WTC11 (cell line): ENCODE measurements at regions not wholly inside any gene's neighbourhood (a gene's known extent, or its start where the extent isn't known, plus 50 kb on each side); places are given as distances from the start of the nearest gene placed in this dataset.

Experiments
- CREB1 ChIP-seq: sonication (generic); formaldehyde crosslinking; IDR thresholded peaks from 2 replicates; pipeline ENCODE4 v1.8.0; 2023; ENCODE audit warnings: mild to moderate bottlenecking, missing genetic modification reagents
- E2F4 ChIP-seq: sonication (generic); formaldehyde crosslinking; IDR thresholded peaks from 2 replicates; pipeline ENCODE4 v1.8.1; 2022; ENCODE audit warnings: low read depth, mild to moderate bottlenecking, moderate library complexity, missing genetic modification reagents, borderline replicate concordance
- ERG ChIP-seq: fragments of 250-450 bp; sonication (Bioruptor Pico); IDR thresholded peaks from 2 replicates; pipeline ENCODE4 v1.8.0; 2021; ENCODE audit warnings: mild to moderate bottlenecking
- FOXP4 ChIP-seq: sonication (generic); formaldehyde crosslinking; IDR thresholded peaks from 2 replicates; pipeline ENCODE4 v1.8.0; 2022; ENCODE audit warnings: mild to moderate bottlenecking, missing genetic modification reagents
- GABPB1 ChIP-seq: sonication (generic); formaldehyde crosslinking; IDR thresholded peaks from 2 replicates; pipeline ENCODE4 v1.8.1; 2023; ENCODE audit warnings: mild to moderate bottlenecking, missing genetic modification reagents
- MXD4 ChIP-seq: fragments of 250-450 bp; sonication (Bioruptor Pico); IDR thresholded peaks from 2 replicates; pipeline ENCODE4 v1.8.0; 2021; ENCODE audit warnings: mild to moderate bottlenecking, moderate library complexity, borderline replicate concordance
- NR3C1 ChIP-seq: sonication (generic); formaldehyde crosslinking; conservative IDR thresholded peaks from 2 replicates; pipeline ENCODE4 v1.8.1; 2023; ENCODE audit warnings: low read depth, mild to moderate bottlenecking, missing genetic modification reagents
- USF1 ChIP-seq: sonication (generic); formaldehyde crosslinking; IDR thresholded peaks from 2 replicates; pipeline ENCODE4 v1.8.0; 2022; ENCODE audit warnings: mild to moderate bottlenecking, missing genetic modification reagents
- ZNF232 ChIP-seq: sonication (generic); formaldehyde crosslinking; IDR thresholded peaks from 2 replicates; pipeline ENCODE4 v1.8.0; 2022; ENCODE audit warnings: mild to moderate bottlenecking, missing genetic modification reagents
- TF ChIP-seq, protein P1 (sequence below): fragments of 200-600 bp; IDR thresholded peaks from 2 replicates; pipeline ENCODE4 v1.8.0; 2022; ENCODE audit warnings: antibody characterized with exemption
- TF ChIP-seq, protein P2 (sequence below): fragments of 250-450 bp; sonication (Bioruptor Pico); IDR thresholded peaks from 2 replicates; pipeline ENCODE4 v1.9.0; 2021; ENCODE audit warnings: mild to moderate bottlenecking, borderline replicate concordance

GRCh38 chr11:80698637-80699036, 1257.8 kb upstream of the TENM4 start:
- TF ChIP-seq, protein P1, sequence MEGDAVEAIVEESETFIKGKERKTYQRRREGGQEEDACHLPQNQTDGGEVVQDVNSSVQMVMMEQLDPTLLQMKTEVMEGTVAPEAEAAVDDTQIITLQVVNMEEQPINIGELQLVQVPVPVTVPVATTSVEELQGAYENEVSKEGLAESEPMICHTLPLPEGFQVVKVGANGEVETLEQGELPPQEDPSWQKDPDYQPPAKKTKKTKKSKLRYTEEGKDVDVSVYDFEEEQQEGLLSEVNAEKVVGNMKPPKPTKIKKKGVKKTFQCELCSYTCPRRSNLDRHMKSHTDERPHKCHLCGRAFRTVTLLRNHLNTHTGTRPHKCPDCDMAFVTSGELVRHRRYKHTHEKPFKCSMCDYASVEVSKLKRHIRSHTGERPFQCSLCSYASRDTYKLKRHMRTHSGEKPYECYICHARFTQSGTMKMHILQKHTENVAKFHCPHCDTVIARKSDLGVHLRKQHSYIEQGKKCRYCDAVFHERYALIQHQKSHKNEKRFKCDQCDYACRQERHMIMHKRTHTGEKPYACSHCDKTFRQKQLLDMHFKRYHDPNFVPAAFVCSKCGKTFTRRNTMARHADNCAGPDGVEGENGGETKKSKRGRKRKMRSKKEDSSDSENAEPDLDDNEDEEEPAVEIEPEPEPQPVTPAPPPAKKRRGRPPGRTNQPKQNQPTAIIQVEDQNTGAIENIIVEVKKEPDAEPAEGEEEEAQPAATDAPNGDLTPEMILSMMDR: no peak
- no peak for TF ChIP-seq MXD4 (CRISPR knock-in tag)
- no peak for TF ChIP-seq ERG
- TF ChIP-seq GABPB1: no peak
- no peak for TF ChIP-seq NR3C1 (CRISPR knock-in tag)
- no peak for TF ChIP-seq ZNF232 (CRISPR knock-in tag)
- TF ChIP-seq E2F4: no peak
- no peak for TF ChIP-seq CREB1 (CRISPR knock-in tag)
- no peak for TF ChIP-seq FOXP4 (CRISPR knock-in tag)
- no peak for TF ChIP-seq USF1
- TF ChIP-seq, protein P2, sequence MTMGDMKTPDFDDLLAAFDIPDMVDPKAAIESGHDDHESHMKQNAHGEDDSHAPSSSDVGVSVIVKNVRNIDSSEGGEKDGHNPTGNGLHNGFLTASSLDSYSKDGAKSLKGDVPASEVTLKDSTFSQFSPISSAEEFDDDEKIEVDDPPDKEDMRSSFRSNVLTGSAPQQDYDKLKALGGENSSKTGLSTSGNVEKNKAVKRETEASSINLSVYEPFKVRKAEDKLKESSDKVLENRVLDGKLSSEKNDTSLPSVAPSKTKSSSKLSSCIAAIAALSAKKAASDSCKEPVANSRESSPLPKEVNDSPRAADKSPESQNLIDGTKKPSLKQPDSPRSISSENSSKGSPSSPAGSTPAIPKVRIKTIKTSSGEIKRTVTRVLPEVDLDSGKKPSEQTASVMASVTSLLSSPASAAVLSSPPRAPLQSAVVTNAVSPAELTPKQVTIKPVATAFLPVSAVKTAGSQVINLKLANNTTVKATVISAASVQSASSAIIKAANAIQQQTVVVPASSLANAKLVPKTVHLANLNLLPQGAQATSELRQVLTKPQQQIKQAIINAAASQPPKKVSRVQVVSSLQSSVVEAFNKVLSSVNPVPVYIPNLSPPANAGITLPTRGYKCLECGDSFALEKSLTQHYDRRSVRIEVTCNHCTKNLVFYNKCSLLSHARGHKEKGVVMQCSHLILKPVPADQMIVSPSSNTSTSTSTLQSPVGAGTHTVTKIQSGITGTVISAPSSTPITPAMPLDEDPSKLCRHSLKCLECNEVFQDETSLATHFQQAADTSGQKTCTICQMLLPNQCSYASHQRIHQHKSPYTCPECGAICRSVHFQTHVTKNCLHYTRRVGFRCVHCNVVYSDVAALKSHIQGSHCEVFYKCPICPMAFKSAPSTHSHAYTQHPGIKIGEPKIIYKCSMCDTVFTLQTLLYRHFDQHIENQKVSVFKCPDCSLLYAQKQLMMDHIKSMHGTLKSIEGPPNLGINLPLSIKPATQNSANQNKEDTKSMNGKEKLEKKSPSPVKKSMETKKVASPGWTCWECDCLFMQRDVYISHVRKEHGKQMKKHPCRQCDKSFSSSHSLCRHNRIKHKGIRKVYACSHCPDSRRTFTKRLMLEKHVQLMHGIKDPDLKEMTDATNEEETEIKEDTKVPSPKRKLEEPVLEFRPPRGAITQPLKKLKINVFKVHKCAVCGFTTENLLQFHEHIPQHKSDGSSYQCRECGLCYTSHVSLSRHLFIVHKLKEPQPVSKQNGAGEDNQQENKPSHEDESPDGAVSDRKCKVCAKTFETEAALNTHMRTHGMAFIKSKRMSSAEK (CRISPR knock-in tag): no peak
